NCI-H446 (cell line): ENCODE measurements at regions not wholly inside any gene's neighbourhood (a gene's known extent, or its start where the extent isn't known, plus 50 kb on each side); places are given as distances from the start of the nearest gene placed in this dataset.

Source experiments
- DNase-seq, 2 experiments: peaks; one replicate each; lab custom pipeline; 2025; lab: John Stamatoyannopoulos, UW

DNA sequence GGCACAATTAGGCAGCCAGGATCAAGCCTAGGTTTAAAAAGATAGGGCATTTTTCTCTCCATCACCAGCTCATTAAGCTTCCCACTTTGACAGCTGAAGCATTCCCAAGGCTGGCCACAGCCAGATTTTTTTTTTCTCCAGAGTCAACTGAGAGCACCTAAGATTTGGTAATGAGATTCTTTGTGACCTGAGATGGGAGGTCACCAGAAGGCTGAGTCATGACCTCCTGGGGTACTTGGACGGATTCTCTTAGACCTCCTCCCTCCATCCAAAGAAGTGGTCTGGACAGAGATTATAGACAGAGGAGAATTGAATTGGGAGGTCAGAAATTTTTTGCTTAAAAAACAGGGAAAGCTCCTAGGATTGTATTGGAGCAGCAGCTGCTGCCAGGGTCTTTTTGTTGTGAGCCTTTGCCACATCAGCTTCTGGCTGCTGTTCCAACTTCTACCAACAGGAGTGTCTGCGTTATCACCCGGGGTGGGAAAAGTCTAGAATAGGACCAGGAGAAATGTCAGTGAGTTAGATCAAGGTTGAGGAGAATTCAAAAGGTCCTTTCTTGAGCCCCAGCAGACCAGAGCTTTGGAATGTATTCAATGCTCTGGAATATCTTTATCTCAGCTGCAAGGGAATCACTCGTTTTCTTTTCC is 221.2 kb upstream of the N4BP1 start:
- no peak for DNase-seq

DNA sequence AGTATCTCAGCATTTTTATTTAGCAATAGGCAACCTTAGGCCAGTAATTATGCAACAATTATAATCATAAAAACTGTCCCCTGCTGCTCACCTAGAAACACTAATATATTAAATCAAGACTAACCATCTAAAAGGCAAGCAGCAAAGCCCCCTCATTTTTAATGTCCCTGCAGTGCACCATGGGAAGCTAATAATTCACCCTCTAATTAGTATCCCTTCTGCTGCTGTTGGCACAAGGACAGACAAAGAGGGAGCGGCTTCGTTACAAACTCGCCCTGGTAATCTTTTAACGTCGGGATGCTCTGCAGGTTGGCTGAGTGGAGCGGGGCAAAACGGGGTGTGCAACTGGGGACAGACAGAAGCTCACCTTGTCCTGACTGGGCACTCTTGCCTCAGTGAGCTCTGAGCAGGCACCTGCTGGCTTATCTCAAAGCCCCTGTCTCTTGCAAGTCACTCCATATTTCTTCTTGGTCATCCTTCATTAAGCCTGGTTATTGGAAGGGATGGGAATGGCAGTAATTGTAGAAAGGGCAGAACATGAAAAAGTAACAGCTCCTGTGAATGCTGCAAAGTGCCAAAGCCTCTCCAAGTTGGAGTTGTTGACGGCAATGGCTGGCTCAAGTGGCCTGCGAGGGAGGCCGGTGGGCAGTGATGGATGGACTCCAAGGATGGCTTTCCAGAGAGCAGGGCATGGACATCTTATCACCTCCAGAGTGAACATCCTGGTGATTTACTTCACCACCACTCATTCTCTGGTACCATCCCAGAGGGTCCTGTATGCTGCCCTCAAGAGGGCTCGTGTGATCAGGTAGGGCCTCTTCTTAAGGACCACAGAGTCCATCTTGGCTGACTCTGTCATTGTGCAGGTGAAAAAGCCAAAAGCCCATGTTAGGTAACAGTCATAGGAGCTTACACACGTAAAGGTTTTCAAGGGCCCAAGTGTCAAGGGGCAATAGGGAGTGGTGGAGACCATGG is 219.6 kb upstream of the N4BP1 start:
- no peak for DNase-seq

DNA sequence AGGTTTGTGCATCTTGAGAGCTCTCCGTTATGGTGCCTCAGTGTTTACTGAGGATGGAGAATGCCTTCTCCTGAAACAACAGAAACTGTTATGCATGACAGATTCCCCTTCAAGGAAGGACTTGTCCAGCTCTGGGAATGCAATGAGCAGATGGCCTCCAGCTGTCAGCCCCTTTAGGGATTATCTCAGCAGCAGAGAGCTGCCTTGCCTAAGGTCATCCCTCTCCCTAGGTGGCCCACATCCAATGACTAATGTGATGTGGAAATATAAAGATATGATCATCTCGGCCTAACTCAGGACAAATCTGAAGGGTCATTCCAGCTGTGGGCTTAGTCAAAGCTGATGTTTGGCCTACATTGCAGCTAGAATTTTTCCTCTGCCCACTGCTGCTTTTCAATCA is 214.3 kb upstream of the N4BP1 start:
- no peak for DNase-seq

DNA sequence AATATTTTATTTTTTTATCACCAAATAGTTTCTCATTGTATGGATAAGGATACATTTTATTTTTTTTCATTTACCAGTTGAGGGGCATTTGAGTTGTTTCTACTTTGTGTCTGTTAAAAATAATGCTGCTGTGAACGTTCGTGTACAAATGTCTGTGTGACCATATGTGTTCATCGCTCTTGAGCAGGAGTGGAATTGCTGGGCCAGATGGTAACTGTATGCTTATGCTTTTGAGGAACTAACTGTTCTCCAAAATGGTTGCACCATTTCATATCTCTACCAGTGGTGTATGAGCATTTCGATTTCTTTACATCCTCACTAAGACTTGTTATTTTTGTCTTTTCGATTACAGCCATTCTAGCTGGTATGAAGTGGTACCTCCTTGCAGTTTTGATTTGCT is 212.5 kb upstream of the N4BP1 start:
- DNase-seq = no peak

DNA sequence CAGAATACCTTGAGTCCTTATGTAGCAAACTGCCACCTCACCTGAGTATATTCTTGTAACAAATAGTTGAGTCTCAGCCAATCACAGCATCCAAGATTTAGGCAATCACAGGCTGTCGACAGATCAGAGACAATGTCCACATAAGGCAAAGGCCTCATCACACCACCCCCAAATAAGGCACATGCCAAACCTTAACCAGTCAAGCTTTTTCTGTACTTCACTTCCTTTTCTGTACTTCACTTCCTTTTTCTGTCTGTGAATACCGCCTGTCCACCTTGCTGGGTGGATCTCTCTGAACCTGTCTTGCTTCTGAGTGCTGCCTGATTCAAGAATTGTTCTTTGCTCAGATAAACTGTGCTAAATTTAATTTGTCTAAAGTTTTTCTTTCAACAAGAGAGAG is 210.4 kb upstream of the N4BP1 start:
- no peak for DNase-seq

DNA sequence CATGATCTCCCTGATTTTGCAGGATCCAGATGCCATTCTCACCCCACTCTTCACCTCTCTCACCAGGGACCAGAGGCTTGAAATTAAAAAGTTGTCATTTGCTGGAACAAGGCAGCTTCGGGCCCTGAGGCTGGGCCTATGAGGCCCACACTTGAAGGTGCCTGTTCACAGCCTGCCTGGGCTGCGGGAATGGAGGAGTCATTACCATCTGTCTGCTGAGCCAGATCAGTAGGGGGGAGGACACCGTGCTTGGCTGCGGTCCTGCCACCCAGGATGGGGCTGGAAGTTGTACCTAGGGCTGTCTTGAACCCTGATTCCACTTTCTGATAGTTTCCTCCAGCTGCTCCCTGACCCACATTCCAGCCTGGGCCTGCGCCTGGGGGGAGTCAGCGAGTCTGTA is 208.3 kb upstream of the N4BP1 start:
- DNase-seq = no peak

DNA sequence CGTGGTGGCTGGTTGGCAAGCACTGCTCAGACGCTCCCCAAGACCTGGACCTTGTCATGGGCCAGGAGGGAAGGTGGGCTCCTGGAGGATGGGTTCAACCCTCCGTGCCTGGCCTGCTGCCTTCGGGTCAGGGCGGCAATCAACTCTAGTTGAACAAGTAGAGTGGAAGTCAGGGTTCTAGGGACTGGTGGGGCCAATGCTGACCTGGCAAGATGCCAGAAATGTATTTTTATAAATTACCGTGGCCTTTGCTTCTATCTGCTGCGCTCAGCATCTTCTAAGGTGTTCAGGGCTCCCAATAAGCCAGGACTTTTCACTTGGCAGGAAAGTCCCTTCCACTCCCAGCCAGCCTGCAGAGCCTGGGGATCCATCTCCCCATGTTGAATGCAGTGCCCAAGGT is 207.1 kb upstream of the N4BP1 start:
- DNase-seq = no peak

DNA sequence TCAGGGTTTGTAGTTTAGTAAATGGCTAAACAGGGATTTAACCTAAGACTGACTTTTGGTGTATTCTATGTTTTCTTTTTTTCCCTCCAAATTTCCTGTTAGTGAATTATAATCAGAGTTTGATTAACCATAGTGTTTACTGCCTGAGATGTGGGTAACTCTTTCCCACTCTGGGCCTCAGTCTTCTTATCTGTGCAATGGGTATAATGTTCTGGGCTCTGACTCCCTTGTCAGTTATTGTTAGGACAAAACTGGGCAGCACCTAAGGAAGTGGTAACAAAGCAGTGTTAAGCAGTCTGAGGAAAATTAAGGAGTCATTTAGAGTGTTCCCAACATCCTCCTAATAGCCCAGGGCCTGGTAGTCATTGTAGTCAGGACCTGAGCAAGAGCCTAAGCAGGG is 206.4 kb upstream of the N4BP1 start:
- no peak for DNase-seq

DNA sequence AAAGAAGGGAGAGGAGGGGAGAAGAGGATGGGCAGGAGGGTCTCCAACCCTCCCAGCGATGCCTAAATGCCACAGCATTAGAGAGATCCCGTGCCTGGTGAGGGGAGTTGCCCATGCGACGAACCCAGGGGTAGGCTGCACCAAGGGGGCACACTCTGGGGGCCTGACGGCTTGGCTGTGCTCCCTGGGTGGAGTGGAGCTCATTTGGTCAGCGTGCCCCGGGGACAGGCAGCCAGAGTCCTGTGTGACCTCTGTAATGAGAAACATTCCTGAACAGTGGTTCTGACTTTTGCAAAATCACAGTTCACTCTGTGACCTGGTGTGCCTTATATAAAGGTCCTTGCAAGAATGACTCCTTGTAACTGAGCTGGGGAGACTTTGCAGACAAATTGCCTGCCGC is 205.0 kb upstream of the N4BP1 start:
- DNase-seq = no peak

DNA sequence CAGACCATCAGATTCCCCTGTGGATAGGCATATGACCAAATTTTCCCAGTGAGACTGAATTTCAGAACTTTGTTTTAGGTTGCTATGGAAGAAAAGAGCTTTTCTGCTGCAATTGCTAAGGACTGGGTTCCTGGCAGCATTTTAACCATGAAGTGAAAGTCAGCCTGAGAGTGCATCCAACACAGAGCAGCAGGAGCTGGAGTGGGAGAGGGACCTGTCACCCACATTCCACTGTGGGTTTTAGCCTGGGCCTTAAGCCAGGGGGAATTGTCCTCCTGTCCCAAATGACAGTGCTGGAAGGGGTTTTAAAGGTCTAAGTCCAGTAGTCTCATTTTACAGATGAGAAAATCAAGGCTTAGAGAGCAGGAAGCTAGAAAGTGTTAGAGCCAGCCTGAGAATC is 203.5 kb upstream of the N4BP1 start:
- no peak for DNase-seq

DNA sequence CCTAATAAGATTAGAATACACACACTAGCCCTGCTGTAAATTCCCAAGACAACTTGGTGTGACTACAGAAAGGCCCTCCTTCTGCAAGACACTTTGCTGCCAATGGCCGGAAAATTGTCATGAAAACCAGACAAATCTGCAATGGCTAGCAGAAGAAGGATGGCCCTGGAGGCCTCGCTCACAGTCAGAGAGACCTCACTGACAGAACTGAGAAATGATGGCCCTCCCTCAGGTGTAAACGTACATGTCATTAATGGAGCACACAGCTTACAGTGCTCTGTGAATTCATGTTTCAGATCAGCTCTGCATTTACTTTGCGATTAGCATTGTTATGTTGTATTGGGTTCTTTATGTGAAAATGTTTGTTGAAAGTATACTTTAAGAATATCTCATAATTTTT is 202.9 kb upstream of the N4BP1 start:
- no peak for DNase-seq

DNA sequence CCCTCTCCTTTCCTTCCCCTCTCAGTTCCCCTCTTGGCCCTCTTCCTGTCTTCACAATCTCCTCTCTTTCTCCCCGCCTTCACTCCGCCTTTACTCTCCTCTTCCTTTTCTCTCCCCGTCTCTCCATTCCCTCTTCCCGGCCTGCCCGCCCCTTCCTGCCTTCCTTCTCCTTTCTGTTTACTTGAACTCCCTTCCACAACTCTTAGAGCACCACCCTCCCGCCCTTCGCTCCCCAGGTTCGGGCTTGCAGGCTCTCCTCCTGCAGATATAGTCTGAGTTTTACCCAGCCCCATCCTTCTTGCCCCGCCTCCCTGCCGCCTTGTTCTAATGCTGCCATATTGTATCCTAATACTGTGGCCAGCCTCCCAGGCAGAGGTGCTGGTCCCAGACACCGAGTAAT is 201.5 kb upstream of the N4BP1 start:
- no peak for DNase-seq

DNA sequence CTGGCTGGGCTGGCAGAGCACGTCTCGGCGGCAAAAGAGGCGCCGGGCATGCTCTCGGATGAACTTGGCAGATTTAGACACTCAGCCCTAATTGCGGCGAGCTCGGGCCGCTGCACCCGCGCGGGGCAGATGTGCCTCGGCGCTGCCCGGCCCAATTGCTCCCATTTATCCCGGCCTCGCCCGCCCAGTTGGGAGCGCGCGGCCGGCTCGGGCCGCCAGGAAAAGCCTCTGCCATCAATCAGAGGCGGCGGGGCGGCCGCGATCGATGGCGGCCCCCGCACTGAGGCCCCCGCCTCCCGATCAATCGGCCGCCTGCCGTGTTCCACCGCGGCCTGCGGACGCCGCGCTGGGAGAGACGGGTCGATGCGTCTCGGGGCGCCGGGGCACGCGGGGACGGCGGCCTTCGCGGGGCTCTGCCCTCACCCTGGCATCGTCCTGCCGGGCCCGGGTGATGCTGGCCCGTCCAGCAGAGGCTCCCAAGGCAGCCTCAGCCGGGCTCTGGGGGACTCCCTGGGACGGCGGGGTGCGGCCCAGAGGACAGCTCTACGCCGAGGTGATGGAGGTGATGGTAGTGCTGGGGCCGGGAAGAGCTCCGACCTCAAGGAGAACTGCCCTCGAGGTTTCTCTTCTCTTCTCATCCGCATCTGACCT is 200.9 kb upstream of the N4BP1 start:
- no peak for DNase-seq

DNA sequence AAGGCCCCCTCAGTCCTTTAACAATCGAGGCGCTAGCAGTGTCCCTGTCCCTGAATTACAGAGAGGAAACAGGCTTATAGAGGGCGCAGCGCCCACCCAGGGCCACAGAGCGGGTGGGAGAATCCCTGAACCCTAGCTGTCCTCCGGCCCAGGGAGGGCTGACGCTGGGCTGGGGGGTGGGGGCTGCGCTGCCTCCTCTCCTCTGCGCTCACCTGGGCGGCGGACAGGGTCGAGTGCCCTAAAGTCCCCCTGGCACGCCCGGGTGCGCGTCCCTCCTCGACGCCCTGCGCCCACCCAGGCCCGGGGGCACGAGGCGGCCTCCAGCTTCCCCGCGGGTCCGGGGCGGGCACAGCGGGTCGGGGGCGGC is 200.4 kb upstream of the N4BP1 start:
- no peak for DNase-seq

DNA sequence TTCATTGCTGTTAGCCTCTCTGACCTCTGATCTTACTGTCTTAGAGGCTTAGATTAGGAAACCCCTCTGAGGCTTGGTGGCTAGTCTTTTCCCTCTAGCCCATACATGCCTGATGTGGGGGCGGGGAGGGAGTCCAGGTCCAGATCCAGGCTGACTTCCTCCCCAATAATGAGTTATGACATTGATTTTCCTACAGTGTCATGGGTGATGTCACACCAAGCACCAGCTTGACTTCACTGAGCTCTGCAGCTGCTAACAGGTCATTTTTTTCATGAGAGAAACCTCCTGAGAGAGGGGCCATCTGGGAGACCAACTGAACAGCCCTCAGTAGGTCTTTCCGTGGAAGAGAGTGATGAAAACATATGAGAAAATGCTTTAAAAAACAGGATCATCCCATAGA is 180.2 kb upstream of the N4BP1 start:
- DNase-seq = no peak

DNA sequence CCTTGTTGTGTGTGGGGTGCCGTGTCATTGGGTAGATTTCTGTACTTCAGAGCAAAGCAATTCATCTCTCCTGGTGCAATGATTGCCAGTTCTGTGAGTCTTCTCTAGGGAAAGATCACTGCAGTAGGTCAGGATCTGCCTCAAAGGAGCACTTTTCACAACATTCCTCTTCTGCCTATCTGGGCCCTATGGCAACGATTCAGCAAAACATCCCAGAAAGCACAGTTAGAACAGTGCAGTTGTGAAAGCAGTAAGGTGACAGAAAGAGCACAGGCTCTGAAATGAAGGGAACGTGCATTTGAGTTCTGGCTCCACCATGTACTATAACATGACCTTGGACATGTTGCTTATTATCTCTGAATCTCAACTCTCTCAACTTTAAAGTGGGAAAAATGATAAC is 178.5 kb upstream of the N4BP1 start:
- no peak for DNase-seq

DNA sequence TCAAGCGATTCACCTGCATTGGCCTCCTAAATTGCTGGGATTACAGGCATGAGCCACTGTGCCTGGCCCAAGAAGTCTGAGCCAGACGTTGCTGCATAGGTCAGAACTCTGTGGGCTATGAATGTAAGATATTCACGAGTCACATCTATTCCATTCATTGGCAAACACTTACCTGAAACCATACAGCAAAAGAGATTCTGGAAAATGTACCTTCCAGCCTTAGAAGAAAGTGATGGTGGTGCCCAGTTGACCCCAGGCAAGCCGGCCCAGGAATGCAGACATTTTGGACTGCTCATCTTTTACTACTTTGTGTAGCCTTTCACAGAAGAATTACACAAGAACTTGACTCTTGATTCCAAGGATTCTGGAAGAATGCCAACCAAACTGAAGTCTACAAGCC is 135.6 kb upstream of the N4BP1 start:
- no peak for DNase-seq

DNA sequence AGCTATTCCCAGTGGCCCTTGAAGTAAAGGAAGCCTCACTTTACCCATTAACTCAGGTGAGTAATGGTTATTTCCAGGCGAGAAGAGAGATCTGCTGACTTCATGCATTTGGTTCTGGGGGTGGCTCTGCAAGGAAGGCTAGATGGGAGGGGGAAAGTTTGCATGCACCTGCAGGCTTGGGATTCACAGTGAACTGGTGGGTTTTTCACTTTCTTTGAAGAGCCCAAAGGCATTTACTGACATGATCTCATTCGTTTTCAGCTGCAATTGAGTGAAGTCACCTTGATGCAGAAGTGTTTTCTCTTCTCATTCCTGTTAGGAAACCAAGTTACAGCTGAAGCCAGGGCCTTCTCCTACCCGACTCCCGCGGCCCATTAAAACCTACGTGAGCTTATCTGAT is 131.0 kb upstream of the N4BP1 start:
- DNase-seq = no peak

DNA sequence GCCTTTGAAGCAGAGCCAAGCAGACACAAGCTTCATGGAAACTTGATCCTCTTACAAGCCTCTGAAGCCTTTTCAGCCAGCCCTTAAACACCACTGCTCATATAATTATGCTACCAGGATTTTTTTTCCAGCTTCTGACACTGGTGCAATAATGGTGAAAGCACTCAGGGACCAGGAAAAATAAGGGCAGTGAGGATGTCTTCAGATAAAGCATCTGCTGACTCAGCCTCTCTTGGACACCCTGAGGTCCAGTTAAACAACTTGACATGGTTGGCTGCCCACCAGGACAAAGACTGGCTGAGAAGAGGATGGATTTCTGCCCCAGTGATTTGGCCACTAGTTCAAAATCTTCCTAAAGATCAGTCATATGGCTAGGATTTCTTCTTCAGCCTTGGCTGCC is 124.2 kb upstream of the N4BP1 start:
- no peak for DNase-seq

DNA sequence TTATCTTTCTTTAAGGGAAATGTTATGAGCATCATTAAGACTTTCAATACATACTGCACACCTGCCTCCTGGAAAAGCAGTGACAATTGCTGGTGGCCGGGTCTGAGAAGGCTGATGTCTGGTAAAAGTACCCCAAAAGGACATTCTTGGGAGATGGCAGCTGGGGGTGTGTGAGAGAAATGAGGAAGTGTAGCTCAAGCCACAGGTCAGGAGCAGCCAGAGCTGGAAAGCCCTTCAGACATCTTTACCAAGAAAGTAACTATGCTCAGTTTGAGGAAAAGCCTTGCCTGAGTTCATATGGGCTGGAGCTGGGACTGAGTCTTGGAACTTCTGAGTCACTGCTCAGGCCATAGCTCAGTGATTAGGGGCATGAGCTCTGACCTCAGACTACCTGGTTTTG is 94.7 kb upstream of the N4BP1 start:
- no peak for DNase-seq

DNA sequence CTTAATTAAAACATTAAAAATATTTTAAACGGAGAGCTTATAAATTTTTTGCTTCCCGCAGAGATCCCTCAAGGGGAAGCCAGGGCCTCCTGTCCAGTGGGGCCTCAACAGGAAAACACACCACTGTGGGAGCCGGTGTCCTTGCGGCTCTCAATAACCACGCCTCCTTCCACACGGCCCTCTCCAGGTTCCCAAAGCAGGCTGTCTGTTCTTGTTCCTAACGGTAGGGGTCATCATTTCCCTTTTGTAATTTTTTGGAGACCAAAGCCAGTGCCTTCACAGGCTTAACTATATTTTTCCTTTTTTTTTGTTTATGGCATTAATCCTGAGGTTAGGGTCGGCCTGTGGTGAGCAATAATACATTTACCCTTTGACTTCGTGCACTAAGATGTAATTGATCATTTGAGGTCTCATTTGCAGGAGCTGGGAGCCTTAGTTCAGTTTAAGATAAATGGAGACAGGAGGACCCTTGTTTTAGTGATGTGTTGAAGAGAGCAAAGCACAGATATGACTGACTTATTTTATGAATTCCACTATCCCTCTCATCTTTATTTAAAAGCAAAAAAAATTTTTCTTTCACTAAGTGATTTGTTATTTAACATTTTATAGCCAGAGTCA is 77.5 kb upstream of the N4BP1 start:
- peak; percentile 26 to 67 for DNase-seq

DNA sequence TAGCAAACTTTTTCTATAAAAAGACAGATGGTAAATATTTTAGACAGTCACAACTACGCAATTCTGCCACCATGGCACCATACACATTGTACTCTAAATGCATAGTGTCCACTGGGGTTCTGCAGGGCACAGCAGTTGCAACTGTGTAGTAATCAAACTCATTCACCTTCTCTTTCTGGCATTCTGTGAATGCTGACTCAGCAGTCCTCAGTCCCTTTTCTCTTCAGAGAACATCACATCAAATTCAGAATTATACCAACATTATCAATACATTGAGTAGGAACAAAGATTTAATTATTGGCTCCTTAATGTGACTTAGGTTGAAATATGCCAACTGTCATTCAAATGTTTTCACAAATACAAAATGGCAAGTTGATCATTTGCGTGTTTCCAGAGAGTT is 74.2 kb upstream of the N4BP1 start:
- no peak for DNase-seq

DNA sequence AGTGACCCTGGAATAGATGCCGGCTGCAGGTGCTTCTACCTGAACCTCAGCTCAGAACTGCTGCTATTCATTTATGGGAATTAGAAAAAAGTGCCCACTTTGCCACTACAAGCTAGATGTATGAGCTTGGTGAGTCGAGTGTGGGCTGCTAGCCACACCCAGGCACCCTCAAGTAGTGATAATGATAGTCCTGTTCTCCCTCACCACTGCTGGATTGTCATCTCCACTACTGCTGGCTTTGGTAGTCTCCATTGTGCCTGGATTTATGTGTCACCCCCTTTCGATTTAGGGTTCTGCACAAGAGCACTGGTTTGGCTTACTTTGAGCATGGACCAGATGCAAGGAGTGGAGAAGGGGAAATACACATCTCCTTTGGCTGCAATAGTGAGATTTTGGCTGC is 73.0 kb upstream of the N4BP1 start:
- DNase-seq = no peak
